Activated CD4-positive, CD25-positive, alpha-beta regulatory T cell treated with anti-CD3 and anti-CD28 coated beads, Interleukin-2, amount 50 U/mL, for 72 hours (primary cell): ENCODE measurements at regions not wholly inside any gene's neighbourhood (a gene's known extent, or its start where the extent isn't known, plus 50 kb on each side); places are given as distances from the start of the nearest gene placed in this dataset.
"Not testable (repeated sequence)": the region's sequence is repeated elsewhere in the genome, so short reads cannot be mapped to it uniquely, and the experiment has no call there.

ENCODE experiments used
- DNase-seq: peaks from one replicate; pipeline ENCODE4 v3.0.0; 2021

DNA sequence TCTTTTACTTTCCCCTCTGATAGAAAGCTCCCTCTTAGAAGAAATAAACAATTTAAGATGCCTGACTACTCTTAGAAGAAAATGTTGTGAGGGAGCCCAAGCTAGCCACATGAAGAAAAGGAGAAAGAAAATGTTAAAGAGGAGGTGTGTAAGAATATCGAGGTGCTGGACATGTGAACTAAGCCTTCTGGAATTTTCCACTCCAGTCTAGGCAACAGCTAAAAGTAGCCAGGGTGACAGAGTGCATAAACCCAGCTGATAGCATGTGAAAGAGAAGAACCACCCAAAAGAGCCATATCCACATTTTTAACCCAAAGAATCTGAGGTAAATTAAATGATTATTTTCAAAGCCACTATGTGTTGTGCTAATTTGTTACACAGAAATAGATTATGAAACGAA, 1690.6 kb upstream of the LRRTM3 start:
- DNase-seq = no peak

DNA sequence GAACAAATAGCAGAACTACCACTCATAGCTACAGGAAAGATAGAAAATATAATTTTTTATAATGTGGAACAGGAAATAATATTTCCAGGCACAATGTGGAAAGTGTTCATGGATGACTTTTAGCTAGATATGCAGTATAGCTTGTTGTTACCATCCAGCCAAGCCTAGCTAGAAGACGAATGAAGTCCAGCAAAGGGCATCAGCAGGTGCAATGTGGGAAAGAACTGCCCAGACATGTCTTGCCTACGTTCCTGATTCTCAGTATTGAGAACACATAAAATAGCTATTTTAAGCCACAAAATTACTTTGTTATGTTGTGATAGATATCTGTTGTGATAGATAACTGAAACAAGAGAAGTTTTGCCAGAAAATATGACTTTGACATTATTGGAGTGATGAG, 1690.0 kb upstream of the LRRTM3 start:
- DNase-seq = no peak

DNA sequence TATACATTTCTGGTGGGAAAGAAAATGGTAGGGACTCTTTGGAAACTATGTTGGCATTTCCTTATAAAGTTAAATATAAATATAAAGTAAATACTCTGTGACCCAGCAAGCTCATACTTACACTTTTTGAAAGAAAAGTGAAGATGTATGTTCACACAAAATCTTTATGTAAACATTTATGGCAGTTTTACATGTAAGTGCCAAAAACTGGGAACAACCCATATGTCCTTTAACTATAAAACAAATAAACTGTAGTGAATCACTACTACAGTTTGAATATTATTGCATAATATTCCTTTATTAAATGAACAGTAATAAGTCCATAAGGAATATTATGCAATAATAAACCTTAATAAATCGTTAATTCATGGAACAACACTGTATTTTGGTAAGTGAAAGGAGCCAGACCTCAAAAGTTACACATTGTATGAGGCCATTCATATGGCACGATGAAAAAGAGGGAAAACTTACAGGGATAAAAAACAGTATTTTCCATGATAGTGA, 1660.3 kb upstream of the LRRTM3 start:
- no peak for DNase-seq

DNA sequence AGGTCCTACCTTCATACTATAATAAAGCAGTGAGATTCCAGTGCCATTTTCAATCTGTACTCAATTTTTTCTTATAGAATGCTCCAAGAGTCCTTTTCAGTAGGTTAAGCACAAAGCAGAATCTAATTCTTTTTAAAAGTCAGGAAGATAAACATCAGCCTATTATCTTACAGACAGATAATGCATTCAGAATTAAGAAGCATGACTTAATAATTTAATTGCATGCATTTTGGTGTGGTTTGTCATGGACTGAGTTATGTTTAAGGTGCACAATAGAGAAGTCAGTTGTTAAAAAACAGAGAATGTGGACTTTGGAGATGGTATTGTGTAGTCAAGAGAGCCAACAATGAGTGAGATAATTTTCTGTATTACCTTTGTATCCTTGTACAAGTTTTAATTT, 1656.3 kb upstream of the LRRTM3 start:
- DNase-seq = not testable (repeated sequence)

DNA sequence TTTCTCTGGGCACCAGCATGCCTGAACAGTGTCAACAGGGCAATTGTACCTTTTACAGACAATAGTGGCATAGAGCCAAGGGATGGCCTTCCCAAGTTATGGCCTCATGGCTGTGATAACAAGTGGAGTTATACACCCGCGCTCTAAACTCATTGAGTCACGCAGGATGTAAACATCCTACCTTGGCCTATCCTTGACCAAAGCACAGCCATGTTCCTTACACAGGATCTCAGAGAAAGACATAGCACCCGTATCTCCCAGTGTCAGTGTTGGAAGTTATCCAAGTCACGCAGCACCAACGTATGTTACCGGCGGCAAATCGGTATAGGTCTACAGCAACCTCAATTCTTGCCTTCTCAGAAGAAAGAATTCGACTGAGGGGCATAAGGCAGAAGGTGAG, 1654.9 kb upstream of the LRRTM3 start:
- no peak for DNase-seq

DNA sequence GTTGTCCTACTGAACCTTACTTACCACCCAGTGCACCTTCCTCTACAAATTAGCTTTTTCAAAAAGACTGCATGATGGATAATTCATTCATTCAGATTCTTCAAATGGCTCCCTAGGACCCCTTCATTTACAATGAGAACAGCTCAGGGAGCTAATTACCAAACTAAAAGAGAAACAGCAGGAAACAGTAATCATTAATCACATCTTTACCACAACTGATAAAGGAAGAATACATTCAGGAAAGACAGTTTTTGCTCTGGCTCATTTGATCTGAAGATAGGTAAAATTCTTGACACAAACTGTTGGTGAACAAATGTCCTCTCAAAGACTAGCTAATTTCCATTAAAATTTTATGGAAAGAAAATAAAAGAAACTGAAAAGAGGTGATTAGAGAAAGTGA, 1652.7 kb upstream of the LRRTM3 start:
- DNase-seq = no peak

DNA sequence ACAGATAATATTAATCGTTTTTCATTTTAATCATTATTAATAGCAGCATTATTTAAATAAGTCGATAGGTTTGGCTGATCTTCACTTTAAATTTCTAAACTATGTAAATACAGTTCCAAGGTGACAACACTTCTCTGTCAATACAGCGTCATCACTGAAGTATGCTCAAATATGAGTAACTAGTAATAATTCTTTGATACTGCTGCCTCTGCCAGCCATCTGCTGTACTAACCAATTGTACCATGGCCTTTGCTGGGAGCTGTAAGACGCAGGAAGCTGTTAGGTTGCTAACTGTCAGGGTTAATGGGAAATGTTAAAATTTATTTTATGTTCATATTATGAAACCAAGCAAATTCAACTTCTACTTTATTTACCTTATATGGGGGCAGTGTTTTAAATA, 1650.5 kb upstream of the LRRTM3 start:
- DNase-seq = no peak

DNA sequence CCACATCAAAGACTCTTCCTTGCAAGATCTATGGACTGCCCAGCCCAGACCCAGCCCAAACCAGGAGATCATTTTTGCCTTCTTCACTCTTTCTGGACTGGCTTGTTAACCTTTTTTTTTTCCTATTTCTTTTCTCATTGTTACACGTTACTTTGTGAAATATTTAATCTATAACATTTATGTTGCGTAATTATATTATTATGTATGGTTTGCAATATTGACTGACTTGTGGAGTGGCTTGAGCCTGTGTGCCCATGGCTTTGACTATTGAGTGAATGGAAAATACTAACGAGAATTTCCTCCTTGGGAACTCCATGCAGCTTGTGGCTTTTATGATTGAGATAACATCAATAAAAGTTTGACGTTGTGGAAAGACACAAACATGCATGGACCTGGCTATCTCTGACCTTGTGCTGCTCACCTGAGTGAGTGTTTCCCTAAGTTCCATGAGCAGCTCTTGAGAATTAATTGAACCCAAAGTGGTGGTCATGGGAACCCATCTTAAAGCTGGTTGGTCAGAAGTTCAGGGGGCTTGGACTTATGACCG, 1641.3 kb upstream of the LRRTM3 start:
- DNase-seq = no peak

DNA sequence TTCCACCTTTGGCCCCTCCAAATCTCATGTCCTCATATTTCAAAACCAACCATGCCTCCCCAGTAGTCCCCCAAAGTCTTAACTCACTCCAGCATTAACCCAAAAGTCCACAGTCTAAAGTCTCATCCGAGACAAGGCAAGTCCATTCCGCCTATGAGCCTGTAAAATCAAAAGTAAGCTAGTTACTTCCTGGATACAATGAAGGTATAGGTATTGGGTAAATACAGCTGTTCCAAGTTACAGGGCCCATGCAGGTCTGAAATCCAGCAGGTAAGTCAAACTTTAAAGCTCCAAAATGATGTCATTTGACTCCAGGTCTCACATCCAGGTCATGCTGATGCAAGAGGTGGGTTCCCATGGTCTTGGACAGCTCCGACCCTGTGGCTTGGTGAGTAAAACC, 1640.1 kb upstream of the LRRTM3 start:
- DNase-seq = not testable (repeated sequence)

DNA sequence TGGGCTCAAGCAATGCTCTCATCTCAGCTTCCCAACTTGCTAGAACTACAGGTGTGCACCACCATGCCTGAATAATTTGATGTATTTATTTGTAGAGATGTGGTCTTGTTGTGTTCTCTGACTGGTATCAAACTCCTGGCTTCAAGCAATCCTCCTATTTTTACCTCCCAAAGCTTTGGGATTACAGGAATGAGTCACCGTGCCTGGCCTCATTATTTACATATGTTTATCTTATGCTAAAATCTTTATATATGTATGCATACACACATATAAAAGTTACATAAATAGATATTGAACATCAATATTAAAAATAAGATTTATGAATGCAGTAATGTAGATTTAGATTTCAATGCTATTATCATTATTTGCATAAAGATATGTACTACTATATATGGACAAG, 1634.5 kb upstream of the LRRTM3 start:
- DNase-seq = no peak

DNA sequence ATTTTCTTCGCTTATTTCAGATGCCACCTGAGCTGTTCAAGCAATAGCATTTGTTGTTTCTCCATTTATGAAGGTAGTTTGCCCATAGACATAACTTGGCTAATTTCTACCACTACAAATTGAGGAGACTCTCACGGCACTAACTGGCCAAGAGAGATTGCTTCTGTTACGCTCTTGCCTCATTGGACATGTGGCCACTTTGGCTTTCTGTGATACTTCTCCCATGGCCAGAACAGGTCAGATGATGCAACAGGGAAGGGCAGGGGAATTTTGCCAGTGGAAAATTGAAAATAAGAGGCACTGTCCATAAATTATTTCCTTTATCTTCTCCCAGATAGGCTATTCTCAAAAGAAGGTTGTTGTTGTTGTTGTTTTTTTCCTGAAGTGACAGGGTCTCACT, 1633.3 kb upstream of the LRRTM3 start:
- no peak for DNase-seq

DNA sequence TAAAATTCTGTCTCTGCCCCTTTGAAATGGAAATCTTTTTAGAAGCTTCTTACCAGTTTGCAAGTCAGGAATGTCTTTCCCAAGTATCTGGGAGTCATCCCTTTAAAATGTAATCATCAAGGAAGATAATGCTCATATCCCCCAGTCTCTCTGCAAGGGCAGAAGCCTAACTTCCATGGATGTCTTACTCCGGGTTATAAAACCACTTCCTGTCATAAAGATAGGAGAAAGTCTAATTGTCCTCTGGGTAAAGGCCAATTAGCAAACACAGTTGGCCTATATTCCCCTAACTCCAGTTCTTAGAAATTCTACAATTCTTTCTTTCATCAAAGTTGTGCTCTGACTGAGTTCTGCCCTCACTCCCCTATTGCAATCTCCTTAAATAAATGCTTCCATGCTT, 1631.5 kb upstream of the LRRTM3 start:
- no peak for DNase-seq

DNA sequence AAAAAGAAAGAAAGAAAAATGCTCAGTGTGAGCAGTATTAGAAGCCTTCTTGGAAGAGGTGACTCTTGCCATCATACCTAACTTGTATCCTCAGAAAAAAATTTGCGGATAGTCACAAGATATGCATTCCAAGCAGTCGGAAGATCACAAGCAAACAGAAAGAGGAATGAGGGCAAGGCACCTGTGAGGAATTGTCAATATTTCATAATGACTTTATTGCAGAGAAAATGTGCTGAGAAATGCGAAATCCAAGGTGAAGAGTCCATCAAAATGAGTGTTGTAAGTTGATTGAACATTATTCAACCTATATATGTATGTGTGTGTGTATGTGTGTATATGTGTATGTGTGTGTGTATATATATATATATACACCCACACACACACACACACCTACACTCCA, 1624.7 kb upstream of the LRRTM3 start:
- no peak for DNase-seq

DNA sequence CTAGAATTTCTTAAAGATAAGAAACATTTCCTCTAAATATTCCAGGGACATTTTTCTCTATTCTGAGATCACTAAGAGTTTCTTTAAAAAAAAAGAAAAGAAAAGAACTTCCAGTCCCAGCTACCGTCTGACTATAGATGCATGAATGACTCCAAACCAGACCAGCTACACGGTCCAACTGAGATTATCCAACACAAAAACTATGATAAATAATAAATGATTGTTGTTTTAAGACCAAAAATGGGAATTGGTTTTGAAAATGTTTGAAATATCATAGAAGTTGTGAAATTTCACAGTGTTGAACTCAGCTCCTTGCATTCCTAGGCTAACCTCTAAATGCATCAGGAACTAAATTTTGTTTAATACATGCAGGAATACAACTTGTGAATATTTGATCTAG, 1619.6 kb upstream of the LRRTM3 start:
- DNase-seq = no peak

DNA sequence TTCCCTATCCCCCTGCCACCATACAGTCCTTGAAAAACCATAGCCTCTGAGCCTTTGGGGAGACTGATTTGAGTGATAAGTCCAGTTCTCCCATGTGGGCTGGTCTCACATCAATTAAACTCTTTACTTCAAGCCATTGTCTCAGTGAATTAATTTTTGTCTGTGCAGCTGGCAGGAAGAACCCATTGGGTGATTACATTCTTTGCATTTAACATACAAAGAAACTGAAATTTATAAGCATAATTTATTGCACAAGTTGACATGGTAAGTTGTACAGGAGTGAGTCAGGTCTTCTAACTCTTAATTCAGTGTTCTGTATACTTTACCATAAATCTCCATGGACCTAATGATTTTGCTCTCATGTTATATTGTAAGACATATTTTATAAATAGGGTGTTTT, 1613.0 kb upstream of the LRRTM3 start:
- no peak for DNase-seq

DNA sequence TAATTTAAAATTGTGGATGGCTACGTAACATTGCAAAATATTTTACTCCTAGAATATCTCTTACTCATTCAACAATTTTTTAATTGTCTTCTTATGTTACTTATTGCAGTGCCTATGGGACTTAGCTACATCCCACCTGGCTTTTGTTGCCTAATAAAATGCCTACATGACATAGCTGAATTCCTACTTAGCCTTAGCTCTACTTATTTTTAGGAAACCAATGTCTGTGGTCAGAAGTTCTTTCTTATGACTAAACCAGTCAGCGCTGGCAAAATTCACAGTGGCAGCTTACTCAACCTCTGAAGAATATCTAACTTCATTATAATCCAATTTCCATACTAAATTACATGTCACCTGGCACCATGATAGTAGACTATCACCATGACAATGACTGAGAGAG, 1612.4 kb upstream of the LRRTM3 start:
- no peak for DNase-seq

DNA sequence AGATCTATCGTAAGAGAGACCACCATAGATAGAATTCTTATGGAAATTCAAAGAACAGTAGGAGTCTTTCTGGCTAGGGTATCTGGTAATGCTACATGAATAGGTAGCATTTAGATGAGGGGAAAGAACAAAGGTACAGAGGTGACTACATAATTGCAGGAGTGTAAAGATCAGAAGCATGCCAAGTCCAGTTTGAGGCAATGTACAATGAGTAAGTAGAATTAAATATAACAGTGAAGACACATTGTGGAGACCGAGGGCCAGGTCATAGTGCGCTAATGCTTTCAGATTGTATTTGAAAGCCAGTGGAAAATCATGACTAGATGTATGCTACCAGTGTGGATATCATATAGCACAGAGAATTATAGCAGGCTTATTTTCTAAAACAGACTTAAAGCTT, 1611.6 kb upstream of the LRRTM3 start:
- DNase-seq = no peak

DNA sequence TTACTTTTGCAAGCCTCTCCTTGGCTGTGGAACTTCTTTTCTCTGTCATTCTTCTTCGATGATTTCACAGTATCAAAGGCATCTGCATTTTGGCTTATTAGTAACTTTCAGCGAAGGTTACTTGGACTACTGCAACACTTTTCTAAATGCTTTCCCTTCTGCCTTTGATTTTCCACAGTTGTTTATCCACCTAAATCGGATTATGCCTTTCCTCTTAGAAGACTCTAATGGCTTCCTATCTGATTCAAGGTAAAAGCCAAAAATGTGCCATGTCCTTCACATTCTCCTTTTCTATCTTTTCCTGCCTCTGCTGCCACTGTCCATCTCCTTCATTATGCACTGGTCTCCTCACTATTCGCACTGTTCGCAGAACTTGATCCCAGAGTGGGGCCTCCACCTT, 1606.3 kb upstream of the LRRTM3 start:
- DNase-seq = no peak

DNA sequence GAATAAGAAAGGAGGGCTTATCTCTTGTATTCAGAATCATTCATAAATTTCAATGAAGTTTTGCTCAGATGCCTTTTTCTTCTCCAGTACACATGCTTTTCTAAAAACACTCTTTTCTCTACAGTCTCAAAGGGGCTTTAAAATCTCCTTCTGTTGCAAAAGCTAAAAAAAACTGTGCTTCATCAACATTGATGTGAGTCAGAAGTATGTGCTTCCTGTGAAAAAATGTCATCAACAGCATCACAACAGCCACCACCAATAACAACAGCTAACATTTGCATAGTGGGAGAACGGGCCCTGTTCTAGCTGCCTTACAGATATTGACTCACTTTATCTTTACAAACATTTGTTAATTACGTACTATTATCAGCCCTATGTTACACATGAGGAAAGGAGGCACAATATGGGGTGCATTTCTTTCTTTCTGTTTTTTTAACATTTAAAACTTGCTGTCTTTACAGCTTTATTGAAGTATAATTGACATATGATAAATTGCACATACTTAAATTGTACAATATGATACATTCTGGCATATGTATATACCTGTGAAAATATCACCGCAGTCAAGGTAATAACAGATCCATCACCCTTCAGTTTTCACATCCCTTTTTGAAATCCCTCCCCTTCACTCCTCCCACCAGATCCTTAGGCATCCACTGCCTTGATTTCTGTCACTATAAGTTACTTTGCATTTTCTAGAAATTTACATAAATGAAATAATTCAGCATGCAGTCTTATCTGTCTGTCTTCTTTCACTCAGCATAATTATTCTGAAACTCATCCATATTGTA, 1605.4 kb upstream of the LRRTM3 start:
- no peak for DNase-seq

DNA sequence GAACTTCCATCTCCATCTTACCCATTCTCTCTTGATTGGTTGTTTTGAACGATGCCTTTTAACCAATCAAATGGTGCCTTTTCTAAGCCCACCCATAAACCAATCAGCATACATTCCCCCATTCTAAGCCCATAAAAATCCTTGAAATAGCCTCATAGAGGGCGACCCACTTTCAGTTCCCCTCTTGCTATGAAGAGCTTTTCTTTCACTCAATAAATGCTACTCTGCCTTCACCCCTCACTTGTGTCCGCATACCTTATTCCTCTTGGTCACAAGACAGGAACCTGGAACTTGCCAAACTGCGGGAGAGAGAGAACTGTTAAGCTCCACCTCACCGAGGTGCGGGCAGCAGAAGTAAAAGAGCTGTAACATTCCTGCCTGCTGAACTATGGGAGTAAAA, 1602.0 kb upstream of the LRRTM3 start:
- DNase-seq = no peak

DNA sequence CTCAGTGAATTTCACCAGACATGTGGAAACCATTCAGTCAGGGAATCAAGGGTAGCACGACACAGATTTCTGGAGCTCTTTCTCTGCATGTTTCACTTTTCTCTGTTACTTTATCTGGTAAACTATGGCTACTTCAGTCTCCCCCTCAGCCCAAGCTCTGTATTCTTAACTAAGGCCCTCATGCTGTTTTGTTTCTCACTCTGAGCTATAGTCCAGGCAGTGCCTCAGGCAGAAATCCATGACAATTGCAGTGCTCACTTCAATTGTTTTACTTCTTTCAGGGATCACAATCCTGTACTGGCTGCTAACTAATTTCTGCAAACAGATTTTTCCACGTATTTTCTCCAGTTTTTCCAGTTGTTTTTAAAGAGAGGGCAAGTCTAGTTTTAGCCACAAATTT, 1599.9 kb upstream of the LRRTM3 start:
- DNase-seq = no peak

DNA sequence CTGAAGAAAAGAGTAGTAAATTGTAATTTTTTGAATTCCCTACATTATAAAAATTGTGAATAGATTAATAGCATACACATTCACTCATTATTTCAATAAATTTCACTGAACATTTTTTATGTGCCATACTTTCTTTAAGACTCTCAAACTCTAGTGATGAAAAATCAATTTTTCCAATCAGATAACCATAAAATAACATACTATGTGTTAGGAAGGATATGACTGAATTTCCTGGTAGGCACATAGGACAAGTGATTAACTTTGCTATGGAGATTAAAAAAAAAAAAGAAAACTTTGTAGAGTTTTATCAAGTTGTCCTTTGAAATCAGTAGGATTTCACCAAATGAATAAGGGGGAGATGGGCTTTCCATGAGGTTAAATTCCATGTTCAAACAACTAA, 1597.3 kb upstream of the LRRTM3 start:
- DNase-seq = no peak

DNA sequence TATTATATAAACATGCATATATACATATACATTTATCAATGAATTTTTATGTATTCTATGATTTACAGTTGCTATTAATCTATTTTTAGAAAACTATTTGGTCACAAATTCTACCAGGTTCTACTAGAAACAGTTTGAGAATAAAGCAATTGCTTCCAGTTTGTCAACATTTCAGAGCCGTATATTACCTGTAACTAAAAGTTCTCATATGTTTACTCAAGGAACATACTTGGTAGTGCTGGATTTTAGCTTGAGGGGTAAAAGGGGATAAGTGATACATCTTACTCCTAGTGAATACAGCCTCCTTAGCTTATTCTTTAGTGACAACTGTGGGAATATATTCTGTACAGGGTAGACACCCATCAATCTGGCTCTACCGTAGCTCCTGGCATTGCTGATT, 1590.5 kb upstream of the LRRTM3 start:
- no peak for DNase-seq

DNA sequence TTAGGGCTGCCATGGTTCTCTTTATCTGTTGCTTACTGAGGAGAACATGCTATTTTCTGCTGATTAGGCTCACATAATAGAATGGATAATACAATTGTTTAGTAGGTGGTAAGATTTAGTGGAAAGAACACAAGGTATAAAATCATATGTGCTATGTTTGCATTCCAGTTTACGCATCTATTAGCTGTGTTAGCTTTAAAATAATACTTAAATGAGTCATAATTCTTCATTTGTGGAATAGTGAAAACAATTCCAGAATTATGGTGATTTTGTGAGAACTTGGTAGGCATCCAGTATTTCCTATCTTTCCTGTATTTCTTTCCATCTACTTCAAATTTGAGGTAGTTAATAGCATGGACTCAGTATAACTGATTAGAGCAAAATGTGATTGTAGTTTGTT, 1585.5 kb upstream of the LRRTM3 start:
- DNase-seq = no peak

DNA sequence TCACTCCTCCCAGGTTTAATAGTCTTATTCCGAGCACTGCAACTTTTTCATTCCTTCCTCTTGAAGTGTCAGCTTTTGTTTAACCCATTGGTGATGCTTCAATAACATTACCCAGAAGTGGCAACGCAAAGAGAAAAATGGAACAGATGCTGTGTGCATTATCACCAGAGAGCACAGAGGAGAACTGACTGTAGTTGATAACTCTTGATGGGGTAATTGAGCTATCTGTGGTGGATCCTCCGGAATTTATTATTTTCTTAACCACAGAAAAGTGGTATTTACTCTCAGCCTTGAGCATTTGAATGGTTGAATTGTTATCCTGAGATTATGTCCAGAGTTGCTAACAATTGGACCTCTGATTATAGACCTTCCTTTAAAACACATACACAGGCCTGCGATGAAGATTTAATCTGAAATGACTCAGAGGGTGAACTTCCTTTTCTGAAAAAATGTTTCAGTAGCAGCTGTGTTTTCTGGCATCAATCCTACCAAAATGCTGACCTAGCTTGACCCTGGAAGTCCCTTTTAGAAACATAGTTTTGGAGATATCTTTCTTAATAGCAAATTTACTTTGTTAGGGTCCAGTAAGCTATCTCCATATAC, 1584.4 kb upstream of the LRRTM3 start:
- DNase-seq = no peak
